Superior temporal gyrus (tissue), 1 donor: ENCODE measurements at regions not wholly inside any gene's neighbourhood (a gene's known extent, or its start where the extent isn't known, plus 50 kb on each side); places are given as distances from the start of the nearest gene placed in this dataset.
A peak's percentile ranks its signal among the peaks of the same experiment; 100 is the strongest.

ENCODE experiments used
- DNase-seq: peaks from one replicate; pipeline ENCODE4 v3.0.0-alpha.2; 2016; ENCODE audit errors: extremely low spot score

GRCh38 chr3:104610730-104611652 lies 755.7 kb upstream of the ALCAM start:
- DNase-seq, result no peak

- DNase-seq, result no peak
These were observed 754.5 kb upstream of the ALCAM start for GRCh38 chr3:104612218-104612617.

- DNase-seq, result no peak
These were observed 752.1 kb upstream of the ALCAM start for GRCh38 chr3:104614564-104614963.

DNA sequence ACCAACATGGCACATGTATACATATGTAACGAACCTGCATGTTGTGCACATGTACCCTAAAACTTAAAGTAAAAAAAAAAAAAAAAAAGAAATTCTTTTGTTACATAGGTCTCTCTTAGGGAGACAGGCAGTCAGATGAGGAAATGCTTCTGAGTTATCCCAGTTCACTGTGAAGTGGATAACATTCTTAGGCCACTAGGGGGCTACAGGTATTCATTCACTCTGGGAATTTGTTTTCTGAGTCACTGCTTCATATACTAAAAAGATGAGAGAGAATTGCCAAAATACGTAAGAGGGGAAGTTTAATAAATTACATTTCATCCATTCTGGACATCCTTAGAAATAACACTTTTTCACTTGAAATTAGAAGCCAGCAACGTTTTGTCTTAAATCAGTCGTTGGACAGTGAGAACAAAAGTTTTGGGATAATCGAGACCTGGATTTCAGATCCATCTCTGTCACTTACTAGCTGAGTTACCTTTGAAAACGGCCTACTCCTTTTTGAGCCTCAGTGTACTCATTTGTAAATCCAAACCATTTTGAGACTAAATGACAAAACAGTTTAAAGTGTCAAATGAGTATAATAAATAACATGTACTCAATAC lies 738.4 kb upstream of the ALCAM start:
- DNase-seq, result peak; percentile 62

DNA sequence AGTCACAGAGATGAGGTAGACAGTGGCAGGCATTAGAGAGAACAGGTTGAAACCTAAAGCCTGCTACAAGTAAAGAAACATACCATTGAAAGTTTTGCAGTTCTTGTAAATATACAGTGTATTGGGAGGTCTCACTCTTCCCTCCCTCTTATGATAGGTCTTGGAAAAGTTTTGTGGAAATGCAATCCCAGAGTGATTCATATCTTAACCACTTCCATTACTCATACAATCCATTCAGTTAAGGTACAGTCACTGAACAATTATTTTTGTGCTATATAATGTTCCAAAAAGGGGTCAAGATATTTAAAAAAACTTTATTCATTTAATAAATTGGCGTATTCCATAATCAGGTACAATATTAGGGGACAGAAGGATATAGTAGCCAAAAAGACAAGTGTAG lies 737.7 kb upstream of the ALCAM start:
- no peak for DNase-seq

DNA sequence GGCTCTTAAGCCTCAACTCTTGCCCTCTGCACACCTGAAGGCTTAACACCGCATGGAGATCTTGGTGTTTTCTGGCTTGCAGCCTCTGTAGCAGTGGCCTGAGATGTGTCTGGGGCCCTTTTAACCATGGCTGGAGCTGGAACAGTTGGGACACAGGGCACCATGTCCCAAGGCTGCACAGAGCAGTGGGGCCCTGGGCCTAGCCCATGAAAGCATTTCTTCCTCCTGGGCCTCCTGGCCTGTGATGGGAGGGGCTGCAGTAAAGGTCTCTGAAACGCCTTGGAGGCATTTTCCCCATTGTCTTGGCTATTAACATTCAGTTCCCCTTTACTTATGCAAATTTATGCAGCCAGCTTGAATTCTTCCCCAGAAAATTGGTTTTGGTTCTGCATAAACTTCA lies 735.5 kb upstream of the ALCAM start:
- no peak for DNase-seq

GRCh38 chr3:104632521-104632920 lies 734.2 kb upstream of the ALCAM start:
- DNase-seq, result no peak

- no peak for DNase-seq
These were observed 733.8 kb upstream of the ALCAM start for GRCh38 chr3:104632947-104633346.

- DNase-seq, result no peak
These were observed 730.7 kb upstream of the ALCAM start for GRCh38 chr3:104635872-104636580.

DNA sequence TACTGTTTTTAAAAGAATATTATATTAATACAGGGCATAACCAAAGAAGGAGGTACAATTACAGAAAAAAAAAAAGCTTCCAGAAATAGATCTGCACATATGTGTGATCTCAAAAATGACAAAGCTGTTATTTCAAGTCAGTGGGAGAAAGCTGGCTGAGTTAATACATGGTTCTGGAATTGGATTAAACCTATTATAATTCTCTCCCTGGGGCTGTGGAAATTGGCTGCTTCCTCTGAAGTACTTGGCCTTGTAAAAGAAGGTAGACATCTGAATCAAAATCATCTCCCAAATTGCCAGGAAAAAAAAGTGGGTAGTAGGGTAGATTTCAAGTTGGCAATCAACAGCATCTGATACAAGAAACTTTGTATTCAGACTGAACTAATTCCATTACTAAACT lies 723.9 kb upstream of the ALCAM start:
- no peak for DNase-seq

DNA sequence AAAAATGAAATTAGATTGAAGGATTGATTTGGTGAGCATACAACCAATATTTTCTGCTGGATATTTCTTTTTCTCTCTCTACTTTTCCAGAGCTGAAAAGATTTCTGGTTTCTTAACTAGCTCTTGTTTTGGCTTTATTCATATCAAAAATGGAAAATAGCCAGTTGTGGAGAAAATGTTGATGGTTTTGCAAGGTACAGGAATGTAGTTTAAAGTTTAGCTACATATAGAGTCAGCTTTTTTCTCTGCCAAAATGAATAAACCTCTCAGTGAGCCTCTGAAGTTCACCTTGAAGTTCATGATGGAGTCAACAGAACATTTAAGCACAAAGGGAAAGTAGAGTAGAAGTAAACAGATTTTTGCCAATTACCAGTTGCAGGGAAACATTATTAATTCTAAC lies 720.5 kb upstream of the ALCAM start:
- DNase-seq, result no peak

DNA sequence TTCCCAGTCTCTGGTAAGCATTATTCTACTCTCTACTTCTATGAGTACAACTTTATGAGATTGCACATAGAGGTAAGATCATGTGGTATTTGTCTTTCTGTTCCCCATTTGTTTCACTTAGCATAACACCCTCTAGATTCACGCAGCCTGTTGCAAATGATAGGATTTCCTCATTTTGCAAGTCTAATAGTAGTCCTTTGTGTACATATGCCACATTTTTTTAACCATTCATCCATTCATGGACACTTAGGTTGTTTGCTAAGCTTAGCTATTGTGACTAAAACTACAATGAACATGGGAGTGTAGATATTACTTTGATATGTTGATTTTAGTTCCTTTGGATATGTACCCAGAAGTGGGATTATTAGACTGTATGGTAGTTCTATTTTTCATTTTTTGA lies 717.9 kb upstream of the ALCAM start:
- DNase-seq, result no peak

GRCh38 chr3:104669083-104669482 lies 697.6 kb upstream of the ALCAM start:
- DNase-seq, result no peak

DNA sequence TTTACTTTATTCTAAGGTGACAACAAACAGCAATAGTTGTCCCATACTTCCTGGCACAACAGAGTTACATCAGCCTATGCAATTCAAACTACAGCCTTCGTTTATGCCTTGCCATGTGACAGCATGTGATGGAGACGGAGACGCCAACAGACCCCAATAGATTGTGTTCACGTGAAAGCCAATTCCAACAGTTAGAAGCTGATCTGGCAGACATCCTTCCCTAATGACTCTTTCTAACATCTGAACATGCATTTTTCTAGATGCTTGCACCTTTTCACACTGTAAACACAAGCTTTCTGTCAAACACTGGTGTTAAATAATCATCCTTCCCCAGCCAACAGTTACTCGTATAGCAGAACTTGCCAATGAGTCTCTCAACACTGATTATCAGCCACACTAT lies 694.4 kb upstream of the ALCAM start:
- DNase-seq, result no peak

DNA sequence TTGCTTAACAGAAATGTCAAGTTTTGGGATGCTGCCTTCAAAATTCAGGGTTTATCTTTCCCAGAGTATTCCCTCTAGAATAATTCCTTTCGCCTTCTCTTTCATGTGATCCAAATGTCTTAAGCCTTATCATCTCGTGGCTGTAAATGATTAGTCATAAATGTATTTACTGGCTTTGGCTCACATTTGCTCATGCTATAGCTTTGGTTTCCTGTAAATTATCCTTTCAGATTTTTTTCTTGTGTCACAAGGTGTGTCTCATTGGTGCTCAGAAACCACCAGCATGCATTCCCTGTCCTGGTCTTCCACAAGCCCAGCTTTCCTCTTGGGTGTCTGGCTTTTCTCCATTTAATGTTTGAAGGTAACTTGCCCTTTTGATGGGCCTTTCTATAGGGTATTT lies 692.7 kb upstream of the ALCAM start:
- no peak for DNase-seq

DNA sequence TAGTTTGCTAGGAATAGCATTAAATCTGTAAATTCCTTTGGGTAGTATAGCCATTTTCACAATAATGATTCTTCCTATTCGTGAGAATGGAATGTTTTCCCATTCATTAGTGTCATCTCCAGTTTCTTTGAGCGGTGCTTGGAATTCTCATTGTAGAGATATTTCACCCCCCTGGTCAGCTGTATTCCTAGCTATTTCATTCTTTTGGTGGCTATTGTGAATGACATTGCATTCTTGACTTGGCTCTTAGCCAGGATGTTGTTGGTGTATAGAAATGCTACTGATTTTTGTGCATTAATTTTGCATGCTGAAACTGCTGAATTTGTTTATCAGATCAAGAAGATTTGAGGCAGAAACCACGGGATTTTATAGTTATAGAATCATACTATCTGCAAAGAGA lies 690.5 kb upstream of the ALCAM start:
- DNase-seq, result no peak

GRCh38 chr3:104677932-104678331 lies 688.8 kb upstream of the ALCAM start:
- DNase-seq, result no peak

- no peak for DNase-seq
These were observed 681.2 kb upstream of the ALCAM start for GRCh38 chr3:104685492-104685891.

DNA sequence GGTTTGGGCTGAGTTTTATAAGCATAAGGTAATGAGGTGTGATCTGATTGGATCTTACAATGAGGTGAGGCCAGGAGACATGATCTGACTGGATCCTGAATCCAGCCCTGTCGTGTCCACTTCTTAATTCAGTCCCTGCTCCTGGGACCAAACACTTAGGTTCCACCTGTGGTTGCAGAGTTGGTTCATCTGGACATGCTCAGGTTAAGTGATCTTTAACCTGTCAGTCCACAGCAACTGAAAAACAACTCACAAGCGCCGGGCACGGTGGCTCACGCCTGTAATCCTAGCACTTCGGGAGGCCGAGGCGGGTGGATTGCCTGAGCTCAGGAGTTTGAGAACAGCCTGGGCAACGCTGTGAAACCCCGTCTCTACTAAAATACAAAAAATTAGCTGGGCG lies 679.3 kb upstream of the ALCAM start:
- DNase-seq, result no peak

- no peak for DNase-seq
These were observed 670.2 kb upstream of the ALCAM start for GRCh38 chr3:104696470-104696869.

DNA sequence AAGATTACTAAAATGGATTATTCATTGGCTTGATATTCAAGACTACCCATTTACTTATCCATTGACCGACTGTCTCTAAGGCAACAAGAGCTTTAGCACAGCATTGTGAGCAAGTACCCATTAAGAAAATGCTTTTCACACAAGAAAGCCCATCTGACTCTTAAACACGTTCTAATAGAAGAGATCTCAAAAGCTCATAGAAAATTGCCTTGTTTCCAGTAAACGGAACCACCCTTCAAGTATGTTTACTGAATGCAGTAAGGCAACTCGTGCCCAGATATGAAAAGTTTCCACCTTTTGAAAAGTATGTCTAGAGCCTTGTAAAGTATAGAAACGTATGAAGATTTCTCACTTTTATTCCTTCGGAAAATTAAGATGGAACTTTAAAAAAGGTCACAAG lies 655.3 kb upstream of the ALCAM start:
- DNase-seq, result no peak

- no peak for DNase-seq
These were observed 650.7 kb upstream of the ALCAM start for GRCh38 chr3:104715972-104716371.

GRCh38 chr3:104717828-104718196 lies 648.9 kb upstream of the ALCAM start:
- DNase-seq, result no peak
